ENCODE measurements at regions not wholly inside any gene's neighbourhood (a gene's known extent, or its start where the extent isn't known, plus 50 kb on each side); places are given as distances from the start of the nearest gene placed in this dataset.

DNA sequence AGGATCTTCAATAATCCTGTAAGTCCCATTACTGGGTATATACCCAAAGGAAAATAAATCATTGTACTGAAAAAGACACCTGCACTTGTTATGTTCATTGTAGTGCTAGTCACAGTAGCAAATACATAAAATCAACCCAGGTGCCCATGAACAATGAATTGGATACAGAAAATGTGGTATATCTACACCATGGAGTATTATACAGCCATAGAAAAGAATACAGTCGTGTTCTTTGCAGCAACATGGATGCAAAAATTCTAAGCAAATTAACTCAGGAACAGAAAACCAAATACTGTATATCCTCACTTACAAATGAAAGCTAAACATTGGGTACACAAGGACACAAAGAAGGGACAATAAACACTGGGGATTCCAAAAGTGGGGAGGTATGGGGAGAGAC, 100.8 kb upstream of the BMP2K start:
- TF ChIP-seq, protein P1, sequence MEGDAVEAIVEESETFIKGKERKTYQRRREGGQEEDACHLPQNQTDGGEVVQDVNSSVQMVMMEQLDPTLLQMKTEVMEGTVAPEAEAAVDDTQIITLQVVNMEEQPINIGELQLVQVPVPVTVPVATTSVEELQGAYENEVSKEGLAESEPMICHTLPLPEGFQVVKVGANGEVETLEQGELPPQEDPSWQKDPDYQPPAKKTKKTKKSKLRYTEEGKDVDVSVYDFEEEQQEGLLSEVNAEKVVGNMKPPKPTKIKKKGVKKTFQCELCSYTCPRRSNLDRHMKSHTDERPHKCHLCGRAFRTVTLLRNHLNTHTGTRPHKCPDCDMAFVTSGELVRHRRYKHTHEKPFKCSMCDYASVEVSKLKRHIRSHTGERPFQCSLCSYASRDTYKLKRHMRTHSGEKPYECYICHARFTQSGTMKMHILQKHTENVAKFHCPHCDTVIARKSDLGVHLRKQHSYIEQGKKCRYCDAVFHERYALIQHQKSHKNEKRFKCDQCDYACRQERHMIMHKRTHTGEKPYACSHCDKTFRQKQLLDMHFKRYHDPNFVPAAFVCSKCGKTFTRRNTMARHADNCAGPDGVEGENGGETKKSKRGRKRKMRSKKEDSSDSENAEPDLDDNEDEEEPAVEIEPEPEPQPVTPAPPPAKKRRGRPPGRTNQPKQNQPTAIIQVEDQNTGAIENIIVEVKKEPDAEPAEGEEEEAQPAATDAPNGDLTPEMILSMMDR (IDR thresholded peaks at IDR 0.05), result no peak
- TF ChIP-seq POLR2A (IDR thresholded peaks at IDR 0.05) (no peak), EP300 (IDR thresholded peaks at IDR 0.05) (no peak), POLR2AphosphoS5 (IDR thresholded peaks at IDR 0.05) (no peak)

Data from gastroesophageal sphincter (tissue), 3 donors.